ENCODE measurements at regions not wholly inside any gene's neighbourhood (a gene's known extent, or its start where the extent isn't known, plus 50 kb on each side); places are given as distances from the start of the nearest gene placed in this dataset.
A peak's percentile ranks its signal among the peaks of the same experiment; 100 is the strongest.

- Mint-ChIP-seq H3K27me3 (ENCODE audit: unreplicated experiment) (peaks cover 1% of the 10 kb centered on the region), H3K4me1 (ENCODE audit: unreplicated experiment) (no peaks in the 10 kb centered on the region), H3K36me3 (ENCODE audit: low read depth, unreplicated experiment) (no peaks in the 10 kb centered on the region), H3K4me3 (ENCODE audit: unreplicated experiment) (no peak overlapping the region), H3K9me3 (ENCODE audit: unreplicated experiment) (no peaks in the 10 kb centered on the region), H3K27ac (ENCODE audit: unreplicated experiment) (no peak overlapping the region)
- no peak for DNase-seq (ENCODE audit: low spot score)
- TF ChIP-seq CTCF (IDR thresholded peaks at IDR 0.05; ENCODE audit: unreplicated experiment), result no peak
Measured at GRCh38 chr4:180483036-180483435, 1760.2 kb upstream of the TENM3 start.

DNA sequence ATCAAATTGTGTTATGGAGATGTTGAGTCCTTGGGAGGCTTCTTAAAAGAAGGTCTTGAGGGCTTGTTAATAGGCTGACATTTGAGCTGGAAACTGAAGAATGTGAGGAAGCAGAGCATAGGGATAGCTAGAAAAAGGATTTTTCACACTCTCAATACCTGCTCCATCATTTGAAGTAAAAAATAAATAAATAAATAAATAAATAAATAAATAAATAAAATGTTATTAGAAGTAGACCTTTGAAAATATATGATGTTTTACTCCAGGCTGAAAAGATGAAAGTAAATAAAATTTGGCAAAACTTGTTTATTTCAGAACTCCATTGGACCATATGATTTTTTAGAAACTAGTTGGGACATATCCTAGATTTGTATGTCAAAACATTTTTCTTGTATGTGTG lies 1757.8 kb upstream of the TENM3 start:
- Mint-ChIP-seq H3K4me1 (ENCODE audit: unreplicated experiment) (peaks cover 2% of the 10 kb centered on the region), H3K27ac (ENCODE audit: unreplicated experiment) (no peak overlapping the region), H3K36me3 (ENCODE audit: low read depth, unreplicated experiment) (no peaks in the 10 kb centered on the region), H3K9me3 (ENCODE audit: unreplicated experiment) (no peaks in the 10 kb centered on the region), H3K4me3 (ENCODE audit: unreplicated experiment) (no peak overlapping the region), H3K27me3 (ENCODE audit: unreplicated experiment) (peaks cover 1% of the 10 kb centered on the region)
- no peak for TF ChIP-seq CTCF (IDR thresholded peaks at IDR 0.05; ENCODE audit: unreplicated experiment)
- DNase-seq (ENCODE audit: low spot score), result no peak

DNA sequence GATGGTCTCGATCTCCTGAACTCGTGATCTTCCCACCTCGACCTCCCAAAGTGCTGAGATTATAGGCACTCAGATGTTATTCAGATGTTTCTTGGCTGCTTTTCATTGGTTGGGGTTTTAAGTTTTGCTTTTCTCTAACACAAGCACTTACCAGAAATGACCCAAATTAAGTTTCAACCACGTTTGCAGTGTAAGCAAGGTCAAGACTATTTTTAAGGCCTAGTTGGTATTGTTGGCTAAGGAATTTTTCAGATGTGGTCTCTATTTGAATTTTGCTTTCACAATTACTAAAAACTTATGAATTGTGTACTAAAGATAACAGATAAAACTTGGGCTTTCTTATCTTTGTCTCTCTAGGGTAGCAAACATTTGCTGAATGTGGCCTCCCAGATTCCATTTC lies 1756.9 kb upstream of the TENM3 start:
- H3K9me3 Mint-ChIP-seq (ENCODE audit: unreplicated experiment), result no peaks in the 10 kb centered on the region
- no peaks in the 10 kb centered on the region for H3K36me3 Mint-ChIP-seq (ENCODE audit: low read depth, unreplicated experiment)
- H3K27me3 Mint-ChIP-seq (ENCODE audit: unreplicated experiment), result peaks cover 1% of the 10 kb centered on the region
- no peak for TF ChIP-seq CTCF (IDR thresholded peaks at IDR 0.05; ENCODE audit: unreplicated experiment)
- DNase-seq (ENCODE audit: low spot score), result no peak
- no peak overlapping the region for H3K4me3 Mint-ChIP-seq (ENCODE audit: unreplicated experiment)
- peaks cover 5% of the 10 kb centered on the region for H3K4me1 Mint-ChIP-seq (ENCODE audit: unreplicated experiment)
- no peak overlapping the region for H3K27ac Mint-ChIP-seq (ENCODE audit: unreplicated experiment)

- TF ChIP-seq CTCF (IDR thresholded peaks at IDR 0.05; ENCODE audit: unreplicated experiment), result no peak
- Mint-ChIP-seq H3K27me3 (ENCODE audit: unreplicated experiment) (peaks cover 1% of the 10 kb centered on the region), H3K9me3 (ENCODE audit: unreplicated experiment) (no peaks in the 10 kb centered on the region), H3K4me3 (ENCODE audit: unreplicated experiment) (no peak overlapping the region), H3K27ac (ENCODE audit: unreplicated experiment) (no peak overlapping the region), H3K4me1 (ENCODE audit: unreplicated experiment) (peaks cover 7% of the 10 kb centered on the region), H3K36me3 (ENCODE audit: low read depth, unreplicated experiment) (no peaks in the 10 kb centered on the region)
- no peak for DNase-seq (ENCODE audit: low spot score)
Measured at GRCh38 chr4:180489787-180490186, 1753.4 kb upstream of the TENM3 start.

DNA sequence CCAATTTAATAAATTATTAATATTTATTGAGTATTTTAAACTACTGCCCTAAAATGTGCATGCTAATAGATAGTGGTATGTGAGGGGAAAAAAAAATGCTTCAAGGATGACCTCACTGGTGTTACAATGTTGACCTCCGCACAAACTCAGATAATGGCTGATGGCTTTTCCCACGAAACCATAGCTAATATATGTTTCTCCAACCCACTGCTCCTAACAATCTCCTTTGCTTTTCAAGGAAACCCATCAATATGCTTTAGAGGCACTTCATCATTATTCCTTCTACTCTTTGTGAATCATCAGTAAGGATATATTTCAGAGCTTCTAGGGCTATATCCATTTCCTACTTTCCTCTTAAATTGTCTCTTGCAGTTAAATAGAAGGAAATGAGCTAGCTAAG lies 1752.0 kb upstream of the TENM3 start:
- Mint-ChIP-seq H3K4me1 (ENCODE audit: unreplicated experiment) (peaks cover 7% of the 10 kb centered on the region), H3K27ac (ENCODE audit: unreplicated experiment) (peak overlapping the region; percentile 77), H3K9me3 (ENCODE audit: unreplicated experiment) (no peaks in the 10 kb centered on the region), H3K4me3 (ENCODE audit: unreplicated experiment) (no peak overlapping the region), H3K27me3 (ENCODE audit: unreplicated experiment) (no peaks in the 10 kb centered on the region), H3K36me3 (ENCODE audit: low read depth, unreplicated experiment) (no peaks in the 10 kb centered on the region)
- no peak for TF ChIP-seq CTCF (IDR thresholded peaks at IDR 0.05; ENCODE audit: unreplicated experiment)
- DNase-seq (ENCODE audit: low spot score), result no peak

Measured in endothelial cell (in vitro differentiated cells).